ENCODE measurements at regions not wholly inside any gene's neighbourhood (a gene's known extent, or its start where the extent isn't known, plus 50 kb on each side); places are given as distances from the start of the nearest gene placed in this dataset.

DNA sequence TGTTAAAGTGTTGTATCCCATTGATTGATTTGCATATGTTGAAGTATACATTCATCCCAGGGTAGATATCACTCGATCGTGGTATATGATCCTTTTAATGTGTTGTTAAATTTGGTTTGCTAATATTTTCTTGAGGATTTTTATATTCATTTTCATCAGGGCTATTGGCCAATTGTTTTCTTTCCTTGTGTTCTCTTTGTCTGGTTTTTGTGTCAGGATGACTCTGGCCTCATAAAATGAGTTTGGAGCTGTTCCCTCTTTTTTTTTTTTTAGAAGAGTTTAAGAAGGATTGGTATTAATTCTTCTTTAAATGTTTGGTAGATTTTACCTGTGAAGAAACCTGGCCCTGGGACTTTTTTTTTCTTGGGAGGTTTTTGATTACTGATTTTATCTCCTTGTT lies 303.5 kb upstream of the RTL1 start:
- DNase-seq (ENCODE audit: extremely low read depth, insufficient read length) = no peak
- TF ChIP-seq, protein P1, sequence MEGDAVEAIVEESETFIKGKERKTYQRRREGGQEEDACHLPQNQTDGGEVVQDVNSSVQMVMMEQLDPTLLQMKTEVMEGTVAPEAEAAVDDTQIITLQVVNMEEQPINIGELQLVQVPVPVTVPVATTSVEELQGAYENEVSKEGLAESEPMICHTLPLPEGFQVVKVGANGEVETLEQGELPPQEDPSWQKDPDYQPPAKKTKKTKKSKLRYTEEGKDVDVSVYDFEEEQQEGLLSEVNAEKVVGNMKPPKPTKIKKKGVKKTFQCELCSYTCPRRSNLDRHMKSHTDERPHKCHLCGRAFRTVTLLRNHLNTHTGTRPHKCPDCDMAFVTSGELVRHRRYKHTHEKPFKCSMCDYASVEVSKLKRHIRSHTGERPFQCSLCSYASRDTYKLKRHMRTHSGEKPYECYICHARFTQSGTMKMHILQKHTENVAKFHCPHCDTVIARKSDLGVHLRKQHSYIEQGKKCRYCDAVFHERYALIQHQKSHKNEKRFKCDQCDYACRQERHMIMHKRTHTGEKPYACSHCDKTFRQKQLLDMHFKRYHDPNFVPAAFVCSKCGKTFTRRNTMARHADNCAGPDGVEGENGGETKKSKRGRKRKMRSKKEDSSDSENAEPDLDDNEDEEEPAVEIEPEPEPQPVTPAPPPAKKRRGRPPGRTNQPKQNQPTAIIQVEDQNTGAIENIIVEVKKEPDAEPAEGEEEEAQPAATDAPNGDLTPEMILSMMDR (IDR thresholded peaks at IDR 0.05; ENCODE audit: insufficient read depth, low read length, poor library complexity, severe bottlenecking) = no peak
- no peaks in the 10 kb centered on the region for H3K27me3 ChIP-seq (replicated peaks; ENCODE audit: control insufficient read depth, insufficient read depth, low read length)
- no peak overlapping the region for H3K4me3 ChIP-seq (replicated peaks; ENCODE audit: low read depth, low read length)
- H3K36me3 ChIP-seq (ENCODE audit: control insufficient read depth, insufficient read depth, low read length) = no peaks in the 10 kb centered on the region

DNA sequence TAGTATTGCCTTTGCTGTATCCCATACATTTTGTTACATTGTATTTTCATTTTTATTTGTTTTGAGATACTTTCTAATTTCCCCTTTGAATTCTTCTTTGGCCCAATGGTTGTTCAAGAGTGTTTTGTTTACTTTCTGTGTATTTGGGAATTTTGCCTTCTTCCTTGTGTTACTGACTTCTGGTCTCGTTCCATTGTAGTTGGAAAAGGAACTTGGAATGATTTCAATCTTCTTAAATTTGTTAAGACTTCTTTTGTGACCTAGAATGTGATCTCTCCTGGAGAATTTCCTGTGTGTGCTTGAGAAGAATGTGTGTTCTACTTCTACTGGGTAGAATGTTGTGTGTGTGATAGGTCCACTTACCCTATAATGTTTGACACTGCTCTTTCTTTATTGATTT lies 304.4 kb upstream of the RTL1 start:
- TF ChIP-seq, protein P1 (IDR thresholded peaks at IDR 0.05; ENCODE audit: insufficient read depth, low read length, poor library complexity, severe bottlenecking) = no peak
- DNase-seq (ENCODE audit: extremely low read depth, insufficient read length) = no peak
- Histone ChIP-seq H3K4me3 (replicated peaks; ENCODE audit: low read depth, low read length) (no peak overlapping the region), H3K27me3 (replicated peaks; ENCODE audit: control insufficient read depth, insufficient read depth, low read length) (no peaks in the 10 kb centered on the region), H3K36me3 (ENCODE audit: control insufficient read depth, insufficient read depth, low read length) (no peaks in the 10 kb centered on the region)

DNA sequence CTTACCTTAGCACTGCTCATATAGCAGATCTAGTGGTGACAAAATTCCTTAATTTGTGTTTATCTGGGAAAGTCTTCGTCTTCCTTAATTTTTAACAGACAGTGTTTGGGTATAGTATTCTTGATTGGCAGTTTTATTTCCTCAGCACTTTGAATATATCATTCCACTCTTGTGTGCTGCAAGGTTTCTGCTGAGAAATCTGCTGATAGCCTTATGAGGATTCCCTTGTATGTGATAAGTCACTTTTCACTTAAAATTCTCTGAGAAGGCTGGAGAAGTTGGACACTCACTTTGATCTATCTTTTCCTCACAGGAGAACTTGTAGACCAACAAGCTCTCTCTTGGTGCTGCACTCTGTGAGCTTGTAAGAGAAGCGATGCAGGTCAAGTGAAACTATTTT lies 306.1 kb upstream of the RTL1 start:
- no peak overlapping the region for H3K4me3 ChIP-seq (replicated peaks; ENCODE audit: low read depth, low read length)
- TF ChIP-seq, protein P1 (IDR thresholded peaks at IDR 0.05; ENCODE audit: insufficient read depth, low read length, poor library complexity, severe bottlenecking) = no peak
- H3K36me3 ChIP-seq (ENCODE audit: control insufficient read depth, insufficient read depth, low read length) = no peaks in the 10 kb centered on the region
- DNase-seq (ENCODE audit: extremely low read depth, insufficient read length) = no peak
- no peaks in the 10 kb centered on the region for H3K27me3 ChIP-seq (replicated peaks; ENCODE audit: control insufficient read depth, insufficient read depth, low read length)

DNA sequence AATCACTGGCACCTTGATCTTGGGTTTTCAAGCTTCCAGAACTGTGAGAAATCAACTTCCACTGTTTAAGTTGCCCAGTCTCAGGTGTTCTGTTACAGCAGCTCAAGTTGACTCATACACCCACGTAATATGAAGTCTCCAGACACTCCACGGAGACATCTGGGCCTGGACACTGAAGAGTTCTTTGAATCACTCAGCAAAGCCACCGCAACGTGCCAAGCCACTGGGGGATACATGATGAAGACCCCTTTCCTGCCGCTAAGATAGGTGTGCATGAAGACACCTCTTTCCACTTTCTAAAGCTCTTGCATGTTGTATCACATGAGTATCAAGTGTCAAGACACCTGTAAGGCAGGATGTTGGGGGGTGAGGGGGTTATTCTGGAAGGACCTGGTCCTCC lies 311.7 kb upstream of the RTL1 start:
- TF ChIP-seq, protein P1 (IDR thresholded peaks at IDR 0.05; ENCODE audit: insufficient read depth, low read length, poor library complexity, severe bottlenecking) = no peak
- Histone ChIP-seq H3K27me3 (replicated peaks; ENCODE audit: control insufficient read depth, insufficient read depth, low read length) (no peaks in the 10 kb centered on the region), H3K4me3 (replicated peaks; ENCODE audit: low read depth, low read length) (no peak overlapping the region)

DNA sequence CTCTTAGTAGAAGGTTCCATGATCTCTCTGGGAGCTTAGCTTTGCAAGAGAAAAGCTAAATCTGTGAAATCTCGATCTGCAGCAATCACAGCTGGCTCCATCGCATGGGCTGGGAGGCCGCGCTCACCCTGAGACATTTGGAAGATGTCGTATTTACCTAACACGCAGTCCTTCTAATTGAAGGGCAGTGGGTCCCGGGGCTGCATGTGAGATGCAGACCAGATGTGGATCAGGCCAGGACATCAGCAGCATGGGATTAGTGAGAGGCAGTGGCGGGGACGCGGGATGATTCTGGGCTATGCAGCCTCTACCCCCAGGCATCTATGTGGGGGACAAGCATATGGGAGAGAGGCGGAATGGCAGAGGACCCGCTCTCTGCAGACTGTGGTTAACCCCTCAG lies 312.4 kb upstream of the RTL1 start:
- Histone ChIP-seq H3K4me3 (replicated peaks; ENCODE audit: low read depth, low read length) (no peak overlapping the region), H3K27me3 (replicated peaks; ENCODE audit: control insufficient read depth, insufficient read depth, low read length) (no peaks in the 10 kb centered on the region), H3K36me3 (ENCODE audit: control insufficient read depth, insufficient read depth, low read length) (no peaks in the 10 kb centered on the region)
- no peak for DNase-seq (ENCODE audit: extremely low read depth, insufficient read length)
- TF ChIP-seq, protein P1 (IDR thresholded peaks at IDR 0.05; ENCODE audit: insufficient read depth, low read length, poor library complexity, severe bottlenecking) = no peak

More for the DNA sequence above, 311.7 kb upstream of the RTL1 start:
- no peak for DNase-seq (ENCODE audit: extremely low read depth, insufficient read length)
- H3K36me3 ChIP-seq (ENCODE audit: control insufficient read depth, insufficient read depth, low read length) = no peaks in the 10 kb centered on the region

DNA sequence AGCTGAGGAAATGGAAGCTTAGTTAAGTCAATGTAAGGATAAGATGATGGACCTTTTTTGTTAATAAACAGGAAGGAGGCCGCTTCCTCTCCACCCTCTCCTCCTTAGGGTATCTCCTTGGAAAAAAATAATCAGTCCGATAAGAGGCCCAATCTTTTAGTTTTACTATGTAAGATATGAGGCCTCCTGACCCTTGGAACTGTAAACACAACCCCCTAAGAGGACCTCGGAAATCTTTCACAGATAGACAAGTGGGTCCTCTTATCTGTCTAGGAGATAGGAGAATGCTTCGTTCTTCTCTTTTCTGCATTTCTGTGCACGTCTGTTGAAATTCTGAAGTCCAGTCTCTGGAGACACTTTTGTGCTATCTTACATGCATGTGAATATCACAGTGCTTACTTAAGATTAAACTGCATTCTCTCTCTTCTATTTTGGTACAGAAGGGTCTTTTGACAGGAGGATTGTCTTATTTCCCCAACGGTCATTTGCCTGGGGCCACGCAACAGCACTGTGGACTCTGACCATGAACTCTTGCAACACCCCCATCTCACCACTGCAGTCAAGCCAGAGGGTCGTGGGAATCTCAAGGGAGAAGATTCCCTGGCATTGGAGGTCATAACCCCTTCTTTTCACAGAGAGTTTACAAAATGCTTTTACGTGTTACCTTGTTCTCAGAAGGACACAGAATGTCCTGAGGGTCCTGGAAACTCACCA lies 313.0 kb upstream of the RTL1 start:
- TF ChIP-seq, protein P1 (IDR thresholded peaks at IDR 0.05; ENCODE audit: insufficient read depth, low read length, poor library complexity, severe bottlenecking) = no peak
- Histone ChIP-seq H3K4me3 (replicated peaks; ENCODE audit: low read depth, low read length) (no peak overlapping the region), H3K27me3 (replicated peaks; ENCODE audit: control insufficient read depth, insufficient read depth, low read length) (no peaks in the 10 kb centered on the region), H3K36me3 (ENCODE audit: control insufficient read depth, insufficient read depth, low read length) (no peaks in the 10 kb centered on the region)
- DNase-seq (ENCODE audit: extremely low read depth, insufficient read length) = no peak
